C4-2B (cell line): ENCODE measurements at regions not wholly inside any gene's neighbourhood (a gene's known extent, or its start where the extent isn't known, plus 50 kb on each side); places are given as distances from the start of the nearest gene placed in this dataset.

Source experiments
- H3K27ac ChIP-seq: fragments of 450-650 bp; 2 replicates; pipeline ENCODE4 v1.5.1; 2017
- CTCF ChIP-seq: fragments of 450-650 bp; conservative IDR thresholded peaks from 2 replicates; pipeline ENCODE4 v1.5.1; 2017; ENCODE audit warnings: mild to moderate bottlenecking
- ZFX ChIP-seq: fragments of 450-650 bp; IDR thresholded peaks from 2 replicates; pipeline ENCODE4 v1.6.1; 2017

- TF ChIP-seq ZFX: no peak
- TF ChIP-seq CTCF: no peak
- no peak overlapping the region for H3K27ac ChIP-seq
Observed at GRCh38 chr5:6976971-6977370, 263.7 kb downstream of the TENT4A start.

- H3K27ac ChIP-seq: no peak overlapping the region
- TF ChIP-seq CTCF (no peak), ZFX (0 out of 2 replicates have a peak, but pooled peaks have one; percentile 13)
Observed at GRCh38 chr5:6979061-6979460, 265.8 kb downstream of the TENT4A start.

- H3K27ac ChIP-seq: no peak overlapping the region
- TF ChIP-seq ZFX (no peak), CTCF (no peak)
Observed at GRCh38 chr5:6989230-6989629, 276.0 kb downstream of the TENT4A start.

GRCh38 chr5:6994097-6994496, 280.9 kb downstream of the TENT4A start:
- TF ChIP-seq CTCF: no peak
- TF ChIP-seq ZFX: no peak
- H3K27ac ChIP-seq: no peak overlapping the region

- no peak for TF ChIP-seq ZFX
- TF ChIP-seq CTCF: no peak
Observed at GRCh38 chr5:6995115-6995514, 281.9 kb downstream of the TENT4A start.

GRCh38 chr5:7000310-7000709, 287.1 kb downstream of the TENT4A start:
- no peak for TF ChIP-seq CTCF
- no peak for TF ChIP-seq ZFX
- no peak overlapping the region for H3K27ac ChIP-seq

More at GRCh38 chr5:6995115-6995514, 281.9 kb downstream of the TENT4A start:
- no peak overlapping the region for H3K27ac ChIP-seq

- no peak for TF ChIP-seq CTCF
- TF ChIP-seq ZFX: no peak
- H3K27ac ChIP-seq: no peak overlapping the region
Observed at GRCh38 chr5:7010591-7010990, 297.4 kb downstream of the TENT4A start.
